ENCODE measurements at regions not wholly inside any gene's neighbourhood (a gene's known extent, or its start where the extent isn't known, plus 50 kb on each side); places are given as distances from the start of the nearest gene placed in this dataset.

DNA sequence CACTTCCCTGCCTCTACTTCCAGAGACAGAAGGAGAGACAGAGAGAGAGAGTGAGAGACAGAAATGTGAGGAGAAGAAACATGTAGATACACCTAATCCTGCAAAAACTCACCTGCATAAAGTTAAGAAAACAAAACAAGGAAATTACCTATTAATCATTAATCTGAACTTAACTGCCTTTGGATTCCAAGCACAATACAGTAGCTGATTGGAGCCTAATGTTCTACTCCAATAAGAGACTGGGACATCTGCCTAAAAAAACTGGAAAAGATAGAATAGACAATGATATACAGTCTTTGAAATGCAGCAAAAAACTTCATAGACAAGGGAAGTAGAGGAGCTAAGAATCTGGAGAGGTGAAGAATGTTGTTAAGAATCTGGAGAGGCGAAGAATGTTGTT lies 910.2 kb upstream of the SLC10A2 start:
- Histone ChIP-seq H3K36me3 (replicated peaks; ENCODE audit: low read depth, low read length) (no peaks in the 10 kb centered on the region), H3K4me3 (ENCODE audit: low read length) (no peak overlapping the region), H3K9ac (ENCODE audit: low read length) (no peak overlapping the region), H3K27me3 (ENCODE audit: low read depth, low read length) (no peaks in the 10 kb centered on the region), H3K9me3 (ENCODE audit: insufficient read depth, low read length) (peaks cover 4% of the 10 kb centered on the region; the same call in 1 of the 2 replicates), H3K79me2 (ENCODE audit: low read length) (no peaks in the 10 kb centered on the region), H2AFZ (ENCODE audit: low read depth, low read length) (no peak overlapping the region), H3K27ac (ENCODE audit: low read length) (no peak overlapping the region), H3K4me2 (ENCODE audit: low read length) (no peak overlapping the region), H4K20me1 (ENCODE audit: insufficient read depth, low read length) (no peaks in the 10 kb centered on the region), H3K4me1 (ENCODE audit: low read length) (no peaks in the 10 kb centered on the region)
- TF ChIP-seq EZH2phosphoT487 (IDR thresholded peaks at IDR 0.05; ENCODE audit: low read depth) (no peak), CTCF (IDR thresholded peaks at IDR 0.05; ENCODE audit: low read depth, low read length) (no peak)

GRCh38 chr13:103973740-103974139 lies 907.5 kb upstream of the SLC10A2 start:
- Histone ChIP-seq H3K9me3 (ENCODE audit: insufficient read depth, low read length) (peaks cover 4% of the 10 kb centered on the region; the same call in 1 of the 2 replicates), H3K27ac (ENCODE audit: low read length) (no peak overlapping the region), H2AFZ (ENCODE audit: low read depth, low read length) (no peak overlapping the region), H4K20me1 (ENCODE audit: insufficient read depth, low read length) (no peaks in the 10 kb centered on the region), H3K36me3 (replicated peaks; ENCODE audit: low read depth, low read length) (no peaks in the 10 kb centered on the region), H3K27me3 (ENCODE audit: low read depth, low read length) (no peaks in the 10 kb centered on the region), H3K4me2 (ENCODE audit: low read length) (no peak overlapping the region), H3K79me2 (ENCODE audit: low read length) (no peaks in the 10 kb centered on the region), H3K4me3 (ENCODE audit: low read length) (no peak overlapping the region), H3K4me1 (ENCODE audit: low read length) (no peaks in the 10 kb centered on the region), H3K9ac (ENCODE audit: low read length) (no peak overlapping the region)
- TF ChIP-seq EZH2phosphoT487 (IDR thresholded peaks at IDR 0.05; ENCODE audit: low read depth) (no peak), CTCF (IDR thresholded peaks at IDR 0.05; ENCODE audit: low read depth, low read length) (no peak)

DNA sequence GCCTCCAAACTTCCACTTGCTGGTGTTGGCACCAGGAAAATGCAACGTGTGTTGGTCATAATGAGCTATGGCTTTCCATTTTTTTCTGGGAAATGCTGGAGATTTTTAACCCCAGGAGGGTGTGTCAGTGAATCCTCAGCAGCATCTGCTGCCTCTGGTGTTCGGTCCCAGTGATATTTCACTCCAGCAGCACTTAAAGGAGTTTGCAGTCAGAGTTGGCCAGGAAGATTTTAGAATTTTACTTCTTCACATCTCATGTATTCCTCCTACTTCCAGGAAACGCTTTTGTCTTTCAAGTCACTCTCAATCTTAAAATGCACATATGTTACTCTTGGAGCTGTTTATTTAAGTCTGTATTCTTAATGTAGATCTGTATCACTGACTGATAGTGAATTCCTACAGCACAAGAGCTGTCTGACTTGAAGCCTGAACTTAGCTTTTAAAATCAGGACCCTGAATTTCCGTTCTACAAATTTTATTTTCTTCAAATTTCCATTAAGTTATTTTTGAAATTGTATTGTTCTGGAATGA lies 903.4 kb upstream of the SLC10A2 start:
- no peaks in the 10 kb centered on the region for H3K4me1 ChIP-seq (ENCODE audit: low read length)

More for the DNA sequence above, 903.4 kb upstream of the SLC10A2 start:
- Histone ChIP-seq H3K36me3 (replicated peaks; ENCODE audit: low read depth, low read length) (no peaks in the 10 kb centered on the region), H3K27me3 (ENCODE audit: low read depth, low read length) (no peaks in the 10 kb centered on the region), H3K27ac (ENCODE audit: low read length) (no peak overlapping the region), H3K9me3 (ENCODE audit: insufficient read depth, low read length) (peaks cover 4% of the 10 kb centered on the region; the same call in 1 of the 2 replicates), H3K9ac (ENCODE audit: low read length) (no peak overlapping the region), H3K4me3 (ENCODE audit: low read length) (no peak overlapping the region), H4K20me1 (ENCODE audit: insufficient read depth, low read length) (no peaks in the 10 kb centered on the region), H3K79me2 (ENCODE audit: low read length) (no peaks in the 10 kb centered on the region), H2AFZ (ENCODE audit: low read depth, low read length) (no peak overlapping the region), H3K4me2 (ENCODE audit: low read length) (no peak overlapping the region)
- TF ChIP-seq EZH2phosphoT487 (IDR thresholded peaks at IDR 0.05; ENCODE audit: low read depth) = no peak
- no peak for TF ChIP-seq CTCF (IDR thresholded peaks at IDR 0.05; ENCODE audit: low read depth, low read length)

All from OCI-LY3 (cell line).